ENCODE measurements at regions not wholly inside any gene's neighbourhood (a gene's known extent, or its start where the extent isn't known, plus 50 kb on each side); places are given as distances from the start of the nearest gene placed in this dataset.
"Not testable (repeated sequence)": the region's sequence is repeated elsewhere in the genome, so short reads cannot be mapped to it uniquely, and the experiment has no call there.

DNA sequence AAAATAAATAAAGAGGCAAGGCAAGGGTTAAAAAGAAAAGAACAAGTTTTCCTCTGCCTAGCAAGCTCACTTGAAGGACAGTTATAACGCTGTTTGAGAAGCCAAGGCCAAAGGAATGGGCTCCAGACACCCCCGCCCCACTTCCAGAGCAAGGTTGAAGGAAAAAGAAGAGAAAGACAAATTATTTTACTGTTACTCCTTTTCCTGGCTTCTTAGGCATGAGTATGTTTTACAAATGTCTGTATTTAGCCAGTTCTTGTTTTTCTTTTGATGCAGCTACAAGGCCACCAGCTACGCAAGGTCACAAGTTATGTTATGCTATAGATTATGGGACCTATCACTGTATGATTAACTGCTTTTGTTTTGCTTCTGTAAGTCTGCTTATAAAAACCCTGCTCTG, 94.6 kb downstream of the ZNF22 start:
- TF ChIP-seq GATA1 (IDR thresholded peaks at IDR 0.05; ENCODE audit: low read depth, low read length) (no peak), POLR2A (IDR thresholded peaks at IDR 0.05; ENCODE audit: low read length) (no peak)
- no peak for DNase-seq

DNA sequence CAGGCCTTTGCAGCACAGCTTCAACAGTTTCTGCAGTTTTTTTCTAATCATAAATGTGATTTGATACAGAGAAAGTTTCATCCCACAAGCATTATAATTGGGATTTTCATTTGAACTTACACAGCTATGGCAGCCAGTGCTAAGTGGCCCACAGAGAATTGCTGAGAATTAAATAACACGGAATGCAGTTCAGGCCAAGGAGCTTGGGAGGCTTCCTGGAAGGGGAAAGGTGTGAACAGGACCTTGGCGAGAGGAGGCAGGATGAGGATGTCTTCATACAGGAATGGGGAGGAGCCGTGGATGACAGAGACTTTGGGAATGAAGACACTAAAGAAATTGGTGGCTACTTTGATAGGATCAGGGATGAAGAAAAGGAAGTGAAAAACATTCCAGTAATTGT, 95.3 kb downstream of the ZNF22 start:
- TF ChIP-seq POLR2A (IDR thresholded peaks at IDR 0.05; ENCODE audit: low read length) (no peak), GATA1 (IDR thresholded peaks at IDR 0.05; ENCODE audit: low read depth, low read length) (no peak)
- DNase-seq = no peak

DNA sequence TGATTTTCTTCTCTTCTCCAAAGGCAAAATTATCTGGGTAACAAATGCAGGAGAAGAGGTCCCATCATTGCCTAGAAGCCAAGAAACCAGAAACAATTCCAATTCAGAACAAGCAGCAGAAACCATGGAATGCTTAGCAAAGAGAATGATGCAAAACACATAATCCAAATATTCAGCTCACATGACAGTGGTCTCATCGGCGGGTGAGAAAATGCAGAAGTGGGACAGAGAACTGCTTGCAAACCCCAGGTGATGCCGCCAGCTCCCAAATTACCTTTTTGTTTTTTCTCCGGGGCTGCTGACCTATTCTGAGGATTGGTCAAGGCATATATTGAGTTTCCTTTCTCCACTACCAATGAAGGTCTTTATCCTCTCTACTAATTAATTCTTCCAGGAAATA, 99.7 kb downstream of the ZNF22 start:
- TF ChIP-seq GATA1 (IDR thresholded peaks at IDR 0.05; ENCODE audit: low read depth, low read length) (no peak), POLR2A (IDR thresholded peaks at IDR 0.05; ENCODE audit: low read length) (no peak)

DNA sequence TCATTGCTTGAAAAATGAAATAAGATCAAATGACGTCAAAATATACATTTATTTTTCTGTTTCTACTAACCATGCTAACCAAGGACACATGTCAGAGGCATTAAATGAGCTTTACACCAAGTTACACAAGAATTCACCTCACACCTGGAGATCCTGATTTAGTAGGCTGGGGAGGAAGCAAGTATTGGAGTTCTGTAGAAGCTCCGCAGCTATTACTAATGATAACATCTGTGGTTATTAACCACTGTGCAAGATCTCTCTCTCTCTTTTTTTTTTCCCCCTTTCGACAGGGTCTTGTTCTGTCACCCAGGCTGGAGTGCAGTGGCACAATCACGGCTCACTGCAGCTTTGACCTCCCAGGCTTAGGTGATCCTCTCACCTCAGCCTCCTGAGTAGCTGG, 104.0 kb downstream of the ZNF22 start:
- no peak for TF ChIP-seq GATA1 (IDR thresholded peaks at IDR 0.05; ENCODE audit: low read depth, low read length)
- no peak for TF ChIP-seq POLR2A (IDR thresholded peaks at IDR 0.05; ENCODE audit: low read length)

More for the DNA sequence above, 99.7 kb downstream of the ZNF22 start:
- no peak for DNase-seq

DNA sequence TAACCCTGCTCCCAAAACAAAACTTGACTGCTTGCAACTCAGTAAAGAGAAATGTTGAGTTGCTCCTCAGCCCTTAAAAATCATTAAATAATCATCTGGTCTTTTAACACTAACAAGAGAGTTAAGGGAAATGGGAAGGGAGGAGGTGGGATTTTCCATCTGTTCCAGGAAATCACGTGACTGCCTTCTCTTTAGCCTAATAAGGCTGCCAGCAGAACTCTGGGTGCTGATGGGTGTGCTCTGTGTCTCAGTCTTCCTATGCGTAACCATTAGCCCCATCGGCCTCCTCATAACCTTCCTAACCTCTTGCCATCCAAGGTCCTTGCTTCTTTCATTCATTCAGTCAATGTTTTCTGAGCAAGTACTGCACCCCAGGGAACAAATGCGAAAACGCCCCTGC, 104.6 kb downstream of the ZNF22 start:
- DNase-seq = not testable (repeated sequence)

More for the DNA sequence above, 104.0 kb downstream of the ZNF22 start:
- no peak for DNase-seq

DNA sequence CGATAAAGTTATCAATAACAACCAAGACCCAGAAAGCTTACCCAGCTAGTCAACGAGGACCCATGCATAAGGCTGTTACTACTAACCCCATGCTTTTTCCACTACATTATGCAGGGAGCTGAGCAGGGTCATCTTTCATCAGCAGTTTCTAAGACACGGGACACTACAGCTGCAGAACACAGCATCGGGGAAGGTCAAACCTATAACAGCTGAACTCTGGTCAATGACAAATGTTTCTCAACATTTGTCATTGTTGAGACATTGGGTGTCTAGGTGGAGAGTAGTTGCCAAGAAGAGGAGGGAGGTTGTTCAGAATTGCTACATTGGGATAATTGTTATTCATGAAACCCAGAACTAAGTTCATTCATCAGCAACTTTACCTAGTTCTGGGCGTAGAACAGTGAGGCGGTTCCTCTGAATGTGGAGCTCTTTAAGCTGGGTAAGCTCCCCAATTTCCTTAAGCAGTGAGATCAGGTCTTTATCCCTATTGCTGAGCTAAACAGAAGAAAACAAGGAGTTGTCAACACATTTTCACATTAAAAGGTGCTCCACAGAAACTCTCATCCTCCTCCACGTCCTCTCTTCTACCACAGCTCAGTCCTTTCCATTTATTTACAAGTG, 105.6 kb downstream of the ZNF22 start:
- no peak for TF ChIP-seq POLR2A (IDR thresholded peaks at IDR 0.05; ENCODE audit: low read length)
- no peak for TF ChIP-seq GATA1 (IDR thresholded peaks at IDR 0.05; ENCODE audit: low read depth, low read length)
- no peak for DNase-seq

DNA sequence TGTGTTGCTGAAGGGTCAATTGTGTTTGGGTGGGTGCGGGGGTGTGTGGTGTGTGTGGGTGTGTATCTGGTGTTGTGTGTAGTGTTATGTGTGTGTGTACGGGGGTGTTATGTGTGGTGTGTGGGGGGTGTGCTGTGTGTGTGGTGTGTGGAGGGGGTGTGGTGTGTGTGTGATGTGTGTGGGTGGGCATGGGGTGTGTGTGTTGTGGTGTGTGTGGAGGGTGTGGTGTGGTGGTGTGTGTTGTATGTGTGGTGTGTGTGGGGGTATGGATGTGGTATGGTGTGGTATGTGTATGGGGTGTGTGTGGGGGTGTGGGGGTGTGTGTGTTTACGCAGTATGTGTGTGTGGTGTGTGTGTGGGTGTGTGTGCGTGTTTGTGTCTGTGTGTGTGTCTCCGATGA, 110.8 kb downstream of the ZNF22 start:
- TF ChIP-seq POLR2A (IDR thresholded peaks at IDR 0.05; ENCODE audit: low read length) (no peak), GATA1 (IDR thresholded peaks at IDR 0.05; ENCODE audit: low read depth, low read length) (no peak)
- DNase-seq = no peak

DNA sequence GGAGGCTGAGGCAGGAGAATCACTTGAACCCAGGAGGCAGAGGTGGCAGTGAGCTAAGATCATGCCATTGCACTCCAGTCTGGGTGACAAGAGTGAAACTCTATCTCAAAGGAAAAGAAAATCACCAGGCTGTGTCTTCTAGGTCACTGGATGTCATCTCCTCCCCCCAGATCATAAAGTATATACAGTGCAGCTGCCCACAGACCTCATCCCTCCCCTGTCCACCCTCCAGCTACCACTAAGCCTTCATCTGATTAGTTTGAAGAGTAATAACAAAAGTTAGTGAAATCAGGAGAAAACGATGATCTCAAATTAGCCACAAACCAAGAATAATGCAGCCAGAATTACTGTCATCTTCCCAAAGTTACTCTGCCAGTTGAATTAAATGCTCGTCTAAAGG, 117.2 kb downstream of the ZNF22 start:
- DNase-seq = not testable (repeated sequence)

DNA sequence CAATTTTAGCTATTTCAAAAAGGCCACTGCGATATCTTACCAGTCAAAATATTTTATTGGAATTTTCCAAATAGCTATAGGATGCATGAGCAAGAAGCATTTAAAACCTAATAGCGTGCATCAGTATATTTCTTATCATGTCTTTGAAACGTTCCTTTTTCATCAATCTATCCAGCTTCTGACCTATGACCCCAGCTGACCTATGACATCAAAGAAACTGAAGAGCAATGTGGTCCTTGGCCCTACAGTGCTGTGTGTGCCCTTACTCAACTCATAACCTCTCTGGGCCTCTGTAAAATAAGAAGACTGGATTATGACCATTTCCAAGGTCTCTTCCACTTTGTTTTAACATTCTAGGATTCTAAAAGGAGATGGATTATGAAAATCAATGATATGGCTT, 118.2 kb downstream of the ZNF22 start:
- DNase-seq = no peak
- TF ChIP-seq GATA1 (IDR thresholded peaks at IDR 0.05; ENCODE audit: low read depth, low read length) = no peak
- TF ChIP-seq POLR2A (IDR thresholded peaks at IDR 0.05; ENCODE audit: low read length) = no peak

DNA sequence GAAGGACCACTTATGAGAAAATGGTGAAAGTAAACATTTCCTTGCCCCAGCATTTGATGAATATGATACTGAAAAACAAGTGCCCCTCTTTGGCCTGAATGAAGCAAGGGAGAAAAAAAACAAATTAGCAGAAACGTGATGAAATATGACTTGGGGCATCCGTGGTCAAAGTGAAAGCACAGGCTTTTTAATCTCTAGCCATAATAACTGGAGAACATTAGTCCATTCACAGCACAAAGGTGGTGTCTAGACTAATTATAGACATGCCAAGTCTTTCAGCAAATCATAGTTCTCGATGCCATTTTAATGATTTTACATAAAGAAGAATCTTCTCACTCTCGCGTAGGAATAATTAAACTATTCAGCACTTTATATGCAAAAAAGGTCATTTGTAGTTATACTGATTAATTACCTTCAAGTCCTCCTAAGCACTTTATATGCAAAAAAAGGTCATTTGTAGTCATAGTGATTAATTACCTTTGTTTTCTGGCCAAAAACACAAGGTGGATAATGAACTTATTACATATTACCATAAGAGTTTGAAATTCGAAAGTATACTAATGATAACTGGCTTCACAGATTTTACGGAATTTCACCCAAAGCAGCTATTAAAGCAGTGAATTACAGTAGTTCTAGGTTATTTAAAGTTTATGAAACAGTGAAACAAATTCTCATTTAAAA, 121.6 kb downstream of the ZNF22 start:
- not testable (repeated sequence) for DNase-seq

DNA sequence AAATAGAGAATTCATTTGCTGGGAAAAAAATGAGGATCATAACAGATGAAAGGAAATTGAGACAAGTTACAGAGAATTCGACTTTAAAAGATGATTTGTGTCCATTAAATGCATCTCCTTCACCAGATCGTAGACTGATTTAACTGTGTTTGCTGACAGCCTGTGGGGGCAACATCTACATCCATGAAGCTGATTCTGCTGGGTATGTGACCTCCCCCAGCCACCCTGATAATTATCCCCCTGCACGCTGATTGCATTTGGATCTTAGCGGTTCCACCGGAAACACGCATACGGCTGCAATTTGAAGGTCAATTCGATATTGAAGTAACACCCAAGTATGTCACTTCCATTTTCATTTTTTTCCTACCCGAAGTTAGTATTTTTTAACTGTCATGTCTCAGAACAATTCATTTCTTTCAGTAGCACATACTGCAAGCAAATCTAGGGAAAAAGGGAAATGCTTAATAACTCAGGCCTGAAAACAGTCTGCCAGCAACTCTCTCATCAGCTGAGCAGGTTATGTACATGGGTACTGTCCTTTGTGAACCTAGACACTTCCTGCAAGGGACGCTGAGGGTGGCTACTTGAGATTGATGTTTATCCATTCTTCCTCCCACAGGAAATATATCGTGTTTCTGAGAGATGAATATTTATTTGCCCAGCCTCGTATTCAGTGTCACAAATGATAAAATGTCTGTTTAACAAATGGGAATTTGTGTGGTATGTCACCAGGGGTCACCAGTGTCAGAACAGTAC, 134.9 kb downstream of the ZNF22 start:
- DNase-seq = no peak
- TF ChIP-seq GATA1 (IDR thresholded peaks at IDR 0.05; ENCODE audit: low read depth, low read length) = no peak
- TF ChIP-seq POLR2A (IDR thresholded peaks at IDR 0.05; ENCODE audit: low read length) = no peak

DNA sequence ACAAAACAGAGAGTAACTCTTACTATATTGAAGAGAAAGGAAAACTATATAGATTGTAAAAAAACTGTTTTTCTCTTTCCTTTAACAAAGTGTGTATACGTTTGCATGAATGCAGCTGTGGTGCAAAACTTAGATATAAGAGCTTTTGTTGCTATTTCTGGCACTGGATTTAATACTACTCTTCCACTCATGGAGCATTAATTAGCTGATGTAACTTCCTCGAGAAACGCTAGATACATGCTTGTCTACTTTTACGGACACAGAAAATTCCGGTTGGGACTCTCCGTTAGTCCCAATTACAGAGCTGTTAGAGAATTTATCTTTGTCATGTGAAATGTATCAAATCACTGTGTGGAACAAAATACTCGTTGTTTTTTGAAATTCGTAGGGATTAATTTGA, 135.5 kb downstream of the ZNF22 start:
- no peak for TF ChIP-seq POLR2A (IDR thresholded peaks at IDR 0.05; ENCODE audit: low read length)
- no peak for TF ChIP-seq GATA1 (IDR thresholded peaks at IDR 0.05; ENCODE audit: low read depth, low read length)

DNA sequence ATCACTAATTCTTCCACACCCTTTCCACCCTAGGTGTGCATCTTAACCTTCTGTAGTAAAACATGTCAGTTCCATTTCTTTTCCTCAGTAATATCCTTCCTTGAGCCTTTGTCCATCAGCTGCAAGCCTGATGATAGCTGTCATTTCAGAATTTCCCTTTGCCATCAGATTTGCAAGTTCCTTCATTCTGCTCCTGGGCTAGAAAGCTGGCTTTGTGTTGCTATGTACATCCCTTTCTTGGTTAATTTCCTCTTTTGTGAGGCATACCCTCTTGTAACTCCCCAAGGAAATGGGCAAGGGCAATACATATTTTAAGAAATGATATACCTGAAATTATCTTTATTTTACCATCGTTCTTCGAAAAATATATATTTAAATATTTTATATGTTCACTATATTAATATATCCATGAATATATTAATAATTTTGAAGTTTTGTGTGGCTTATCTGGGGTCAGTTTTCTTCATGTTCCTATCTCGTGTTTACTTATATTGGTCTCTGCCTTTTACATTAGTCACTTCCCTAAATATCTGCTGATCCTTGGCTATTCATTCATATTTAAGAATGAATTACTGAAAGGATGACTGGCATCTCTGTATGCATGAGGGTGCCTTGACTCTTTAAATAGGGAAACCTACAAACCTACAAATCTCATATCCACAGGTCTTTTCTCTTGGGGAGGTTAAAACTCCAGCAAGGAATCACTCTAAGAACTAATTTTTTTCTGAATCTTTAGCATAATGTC, 143.8 kb downstream of the ZNF22 start:
- TF ChIP-seq POLR2A (IDR thresholded peaks at IDR 0.05; ENCODE audit: low read length) = no peak
- TF ChIP-seq GATA1 (IDR thresholded peaks at IDR 0.05; ENCODE audit: low read depth, low read length) = no peak
- no peak for DNase-seq

More for the DNA sequence above, 135.5 kb downstream of the ZNF22 start:
- DNase-seq = no peak

DNA sequence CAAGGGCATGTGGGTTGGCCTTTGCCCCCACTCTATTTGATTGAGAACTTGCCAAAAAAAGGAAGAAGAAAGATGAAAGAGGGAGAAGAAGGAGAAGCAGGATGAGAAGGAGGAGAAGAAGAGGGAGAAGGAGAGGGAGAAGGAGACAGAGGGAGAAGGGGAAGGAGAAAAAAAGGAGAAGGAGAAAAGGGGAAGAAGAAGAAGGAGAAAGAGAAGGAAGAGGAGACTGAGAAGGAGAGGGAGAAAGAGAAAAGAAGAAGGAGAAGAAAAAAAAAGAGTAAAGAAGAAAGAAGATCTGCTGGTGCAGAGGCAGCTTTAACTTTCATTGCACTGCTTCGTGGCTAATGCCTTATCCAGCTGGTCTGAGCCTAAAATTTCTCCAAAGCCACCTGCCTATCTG, 144.4 kb downstream of the ZNF22 start:
- DNase-seq = not testable (repeated sequence)

DNA sequence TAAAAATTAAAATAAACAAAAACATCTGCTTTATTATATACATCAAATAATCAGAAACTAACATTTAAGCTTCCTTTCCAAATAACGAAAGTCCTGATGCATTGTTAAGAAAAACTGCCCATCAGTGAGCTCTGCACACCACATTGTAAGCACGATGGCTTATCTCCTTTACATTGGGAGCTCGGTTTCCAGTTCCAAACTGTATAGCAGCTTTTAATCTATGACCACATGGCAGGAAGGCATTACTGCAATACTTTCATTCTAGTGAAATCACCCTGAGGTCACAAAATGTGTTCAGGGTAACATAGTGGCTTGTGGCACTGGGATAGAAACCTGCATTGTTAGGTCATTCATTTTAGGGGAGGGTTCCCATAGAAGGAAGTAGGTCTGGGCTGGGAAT, 146.3 kb downstream of the ZNF22 start:
- peak; percentile 71 to 83 for DNase-seq
- no peak for TF ChIP-seq GATA1 (IDR thresholded peaks at IDR 0.05; ENCODE audit: low read depth, low read length)
- no peak for TF ChIP-seq POLR2A (IDR thresholded peaks at IDR 0.05; ENCODE audit: low read length)

Data from erythroblast (primary cell).